H1 (cell line): ENCODE measurements at regions not wholly inside any gene's neighbourhood (a gene's known extent, or its start where the extent isn't known, plus 50 kb on each side); places are given as distances from the start of the nearest gene placed in this dataset.
A peak's percentile ranks its signal among the peaks of the same experiment; 100 is the strongest.

Experiments
- CTCF ChIA-PET: fragments of 300-600 bp; sonication (Branson Sonifier 250); formaldehyde crosslinking; loops from one replicate; lab custom pipeline; 2021; ENCODE audit not compliant: partially characterized antibody; lab: Charles Lee
- POLR2A ChIA-PET: fragments of 300-600 bp; sonication (Branson Sonifier 250); formaldehyde crosslinking; loops from one replicate; lab custom pipeline; 2021; ENCODE audit warnings: inconsistent platforms; ENCODE audit not compliant: partially characterized antibody; lab: Charles Lee
- DNase-seq, 2 experiments: peaks; one replicate each; pipeline versions ENCODE4 v3.0.0 to v3.0.0-alpha.2; 2010 to 2022; ENCODE audit warnings: low spot score in 2 of 2, low read depth in 1 of 2, mixed read lengths in 1 of 2
- FAIRE-seq: peaks from 2 replicates; lab custom pipeline; 2011; peaks lifted over from hg19 to GRCh38; lab: Jason Lieb, UNC
- H2AFZ ChIP-seq: 2 replicates; pipeline ENCODE4 v1.8.1; 2012; ENCODE audit warnings: low read length, inconsistent platforms
- H2AK5ac ChIP-seq: 2 replicates; pipeline ENCODE4 v1.6.1; 2013; ENCODE audit warnings: low read depth, low read length
- H2BK120ac ChIP-seq: replicated peaks from 2 replicates; pipeline ENCODE3; 2013; ENCODE audit warnings: low read depth, low read length, inconsistent platforms
- H2BK12ac ChIP-seq: 2 replicates; pipeline ENCODE4 v1.6.1; 2013; ENCODE audit warnings: low read depth, low read length
- H2BK15ac ChIP-seq: 2 replicates; pipeline ENCODE4 v1.6.1; 2013; ENCODE audit warnings: low read length
- H2BK20ac ChIP-seq: 2 replicates; pipeline ENCODE4 v1.6.1; 2013; ENCODE audit warnings: low read length
- H2BK5ac ChIP-seq: 2 replicates; pipeline ENCODE4 v1.6.1; 2013; ENCODE audit warnings: low read depth, low read length
- H3K14ac ChIP-seq: 2 replicates; pipeline ENCODE4 v1.6.1; 2013; ENCODE audit warnings: inconsistent platforms; ENCODE audit not compliant: insufficient read length
- H3K18ac ChIP-seq: 2 replicates; pipeline ENCODE4 v1.6.1; 2013; ENCODE audit warnings: low read length; ENCODE audit errors: extremely low read depth
- H3K23ac ChIP-seq: 2 replicates; pipeline ENCODE4 v1.6.1; 2013; ENCODE audit warnings: inconsistent platforms; ENCODE audit not compliant: insufficient read length
- H3K23me2 ChIP-seq: 2 replicates; pipeline ENCODE4 v1.6.1; 2013; ENCODE audit warnings: low read depth, low read length
- H3K27ac ChIP-seq: 2 replicates; pipeline ENCODE4 v1.6.1; 2011; ENCODE audit warnings: low read depth, low read length, inconsistent platforms
- H3K27me3 ChIP-seq, 4 experiments: replicated peaks in 1 of 4; 1 replicate in 1 of 4; 2 replicates in 3 of 4; pipeline versions ENCODE4 v1.6.1 to v1.8.1; 2011 to 2013; ENCODE audit warnings: low read length in 3 of 4, mild to moderate bottlenecking in 3 of 4, inconsistent platforms in 2 of 4, mixed read lengths in 2 of 4, moderate library complexity in 1 of 4; ENCODE audit not compliant: control insufficient read depth in 3 of 4, insufficient read depth in 3 of 4; ENCODE audit errors: extremely low read depth in 1 of 4
- H3K36me3 ChIP-seq, 4 experiments: 2 replicates each; pipeline versions ENCODE4 v1.6.1 to v1.8.1; 2011 to 2013; ENCODE audit warnings: mild to moderate bottlenecking in 4 of 4, low read length in 3 of 4, moderate library complexity in 2 of 4, control low read depth in 1 of 4, inconsistent platforms in 1 of 4; ENCODE audit not compliant: insufficient read depth in 4 of 4, control insufficient read depth in 2 of 4
- H3K4ac ChIP-seq: replicated peaks from 2 replicates; pipeline ENCODE3; 2013; ENCODE audit warnings: low read length, low read depth, mixed read lengths, inconsistent platforms; ENCODE audit not compliant: insufficient read length
- H3K4me1 ChIP-seq, 4 experiments: replicated peaks in 1 of 4; 1 replicate in 1 of 4; 2 replicates in 3 of 4; pipeline versions ENCODE4 v1.6.1 to v1.8.1; 2011 to 2013; ENCODE audit warnings: low read length in 3 of 4, inconsistent platforms in 2 of 4, mixed read lengths in 1 of 4; ENCODE audit not compliant: insufficient read depth in 4 of 4, control insufficient read depth in 3 of 4
- H3K4me2 ChIP-seq, 2 experiments: 2 replicates each; pipeline versions ENCODE4 v1.6.1 to v1.8.1; 2011 to 2013; ENCODE audit warnings: low read depth in 2 of 2, low read length in 2 of 2, control low read depth in 1 of 2, inconsistent platforms in 1 of 2, mild to moderate bottlenecking in 1 of 2; ENCODE audit not compliant: insufficient read depth in 1 of 2
- H3K4me3 ChIP-seq, 4 experiments: fragments of 200-600, 300-600 bp in 1 of 4; sonication (generic), shearing (Covaris generic), sonication (Bioruptor Twin) in 1 of 4; 2 replicates each; pipeline versions ENCODE4 v1.5.1 to v1.8.1; 2011 to 2016; ENCODE audit warnings: low read length in 4 of 4, low read depth in 3 of 4, control low read depth in 2 of 4, inconsistent platforms in 2 of 4, mild to moderate bottlenecking in 2 of 4, mixed read lengths in 1 of 4, moderate library complexity in 1 of 4; ENCODE audit not compliant: insufficient read depth in 2 of 4; ENCODE audit errors: extremely low read depth in 1 of 4
- H3K56ac ChIP-seq: replicated peaks from 2 replicates; pipeline ENCODE3; 2013; ENCODE audit warnings: low read depth, mild to moderate bottlenecking, mixed read lengths, low read length, inconsistent platforms; ENCODE audit not compliant: insufficient read length
- H3K79me1 ChIP-seq: 2 replicates; pipeline ENCODE4 v1.6.1; 2013; ENCODE audit warnings: low read depth, low read length, control low read depth
- H3K79me2 ChIP-seq, 2 experiments: 2 replicates each; pipeline versions ENCODE4 v1.6.1 to v1.8.1; 2012 to 2013; ENCODE audit warnings: low read length in 2 of 2, mild to moderate bottlenecking in 2 of 2, inconsistent platforms in 1 of 2; ENCODE audit not compliant: insufficient read depth in 2 of 2, control insufficient read depth in 1 of 2
- H3K9ac ChIP-seq, 4 experiments: replicated peaks in 1 of 4; 1 replicate in 1 of 4; 2 replicates in 3 of 4; pipeline versions ENCODE4 v1.6.1 to v1.8.1; 2011 to 2013; ENCODE audit warnings: low read depth in 3 of 4, low read length in 3 of 4, control low read depth in 2 of 4, mild to moderate bottlenecking in 2 of 4, moderate library complexity in 2 of 4, inconsistent platforms in 1 of 4; ENCODE audit errors: extremely low read depth in 1 of 4
- H3K9me3 ChIP-seq, 2 experiments: 2 replicates each; pipeline versions ENCODE4 v1.6.1 to v1.8.1; 2012 to 2013; ENCODE audit warnings: mild to moderate bottlenecking in 2 of 2, moderate library complexity in 2 of 2, control low read depth in 1 of 2, inconsistent platforms in 1 of 2, low read depth in 1 of 2, low read length in 1 of 2, mixed read lengths in 1 of 2; ENCODE audit not compliant: insufficient read depth in 2 of 2
- H4K20me1 ChIP-seq, 2 experiments: replicated peaks in 1 of 2; 2 replicates each; pipeline versions ENCODE3 to v1.8.1; 2011 to 2013; ENCODE audit warnings: inconsistent platforms in 2 of 2, low read length in 2 of 2, mild to moderate bottlenecking in 1 of 2; ENCODE audit not compliant: insufficient read depth in 2 of 2, control insufficient read depth in 1 of 2
- H4K5ac ChIP-seq: 2 replicates; pipeline ENCODE4 v1.6.1; 2013; ENCODE audit warnings: low read length, low read depth, mixed read lengths, inconsistent platforms; ENCODE audit not compliant: insufficient read length
- H4K8ac ChIP-seq: 2 replicates; pipeline ENCODE4 v1.8.0; 2013; ENCODE audit warnings: mild to moderate bottlenecking, moderate library complexity, low read length, inconsistent platforms; ENCODE audit not compliant: insufficient read depth; ENCODE audit errors: extremely low read depth
- H4K91ac ChIP-seq: replicated peaks from 2 replicates; pipeline ENCODE3; 2013; ENCODE audit warnings: low read length, mixed read lengths, inconsistent platforms; ENCODE audit not compliant: insufficient read length
- WGBS, 2 experiments: shearing (Covaris generic) in 1 of 2; methylation state at CpG; one replicate each; pipeline versions ENCODE4 v1.1.6 to v1.1.7; 2013 to 2015; ENCODE audit warnings: low lambda C conversion rate in 2 of 2, mixed read lengths in 2 of 2, inconsistent platforms in 1 of 2, low coverage in 1 of 2, missing lambda C conversion rate in 1 of 2; ENCODE audit not compliant: insufficient replicate concordance in 2 of 2, insufficient coverage in 1 of 2, insufficient read length in 1 of 2; ENCODE audit errors: extremely low coverage in 1 of 2, missing lambda C conversion rate in 1 of 2; 5-methylcytosine and 5-hydroxymethylcytosine counted together

DNA sequence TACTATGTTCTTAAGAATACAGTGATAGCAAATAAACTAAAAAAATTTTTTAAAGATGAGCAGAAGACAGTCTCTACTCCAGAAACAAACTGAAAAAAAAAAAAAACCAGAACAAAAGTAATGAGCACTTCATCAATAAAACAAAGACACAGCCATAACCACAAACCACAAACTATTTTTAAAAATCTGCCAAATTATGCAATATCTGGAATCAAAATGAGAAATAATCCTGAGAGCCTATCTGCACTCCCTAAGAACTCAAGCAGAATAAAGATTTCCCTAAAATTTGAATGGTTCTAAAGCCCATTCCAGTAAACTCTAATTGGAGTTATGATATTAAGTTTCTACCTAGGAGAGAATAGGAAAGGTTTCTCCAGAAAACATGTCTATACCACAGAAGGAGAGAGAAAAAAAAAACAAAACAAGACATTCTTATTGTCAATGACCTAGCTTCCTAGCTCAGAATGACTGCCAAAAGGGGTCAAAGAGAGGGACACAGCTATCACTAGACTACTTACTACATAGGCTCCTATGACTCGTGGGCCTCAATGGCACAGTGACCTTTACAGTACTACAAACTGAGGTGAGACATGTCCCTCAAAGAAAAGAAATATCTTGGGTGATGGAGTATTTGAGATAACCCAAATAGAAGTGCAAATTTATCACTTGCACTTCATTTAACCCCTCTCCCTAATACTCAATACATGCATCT lies 262.8 kb downstream of the ZEB2 start:
- WGBS, 2 experiments, result 87% methylated on average over 1 of the region's 1 CpG; no CpG with 5 or more reads in 1 of the 2 experiments
- H4K5ac ChIP-seq, result no peak overlapping the region
- H4K20me1 ChIP-seq, result no peaks in the 10 kb centered on the region
- H3K14ac ChIP-seq, result no peak overlapping the region
- FAIRE-seq (no peak), DNase-seq (no peak)
- H3K4ac ChIP-seq, result no peak overlapping the region
- no peak overlapping the region for H2BK15ac ChIP-seq
- no peak overlapping the region for H3K23ac ChIP-seq
- CTCF ChIA-PET, result interaction anchor here (0.6 to 1.2 kb wide), 2 partner anchors 9 to 35 kb away, joined by 3 to 4 read pairs; no protein-coding TSS in a partner anchor
- H2AK5ac ChIP-seq, result 0 out of 2 replicates have a peak overlapping the region, but pooled peaks have one; percentile 39
- no peak overlapping the region for H2BK20ac ChIP-seq
- H3K9ac ChIP-seq, result no peak overlapping the region
- no peaks in the 10 kb centered on the region for H3K23me2 ChIP-seq
- H3K36me3 ChIP-seq, result peaks cover 0 to 10% (median 2%) of the 10 kb centered on the region in 4 experiments; a peak in 3 of 8 replicates
- POLR2A ChIA-PET, result interaction anchor here (0.6 kb wide), 1 partner anchor 105 kb away, joined by 3 read pairs; no protein-coding TSS in a partner anchor
- no peak overlapping the region for H3K27ac ChIP-seq
- H2AFZ ChIP-seq, result no peak overlapping the region
- no peak overlapping the region for H3K56ac ChIP-seq
- no peak overlapping the region for H2BK12ac ChIP-seq
- H3K79me1 ChIP-seq, result no peaks in the 10 kb centered on the region
- no peaks in the 10 kb centered on the region for H3K27me3 ChIP-seq
- no peak overlapping the region for H2BK120ac ChIP-seq
- no peaks in the 10 kb centered on the region for H3K79me2 ChIP-seq
- H4K91ac ChIP-seq, result no peak overlapping the region
- no peak overlapping the region for H3K4me3 ChIP-seq
- no peaks in the 10 kb centered on the region for H3K4me1 ChIP-seq
- peaks cover 28 to 31% of the 10 kb centered on the region in 2 experiments for H3K9me3 ChIP-seq
- no peak overlapping the region for H2BK5ac ChIP-seq
- H3K18ac ChIP-seq, result no peak overlapping the region; the same call in 1 of the 2 replicates
- H3K4me2 ChIP-seq, result no peak overlapping the region
- no peak overlapping the region for H4K8ac ChIP-seq
